Kidney (tissue), 13 donors: ENCODE measurements at regions not wholly inside any gene's neighbourhood (a gene's known extent, or its start where the extent isn't known, plus 50 kb on each side); places are given as distances from the start of the nearest gene placed in this dataset.

Source experiments
- DNase-seq, 5 donors: peaks; one replicate each; pipeline ENCODE4 v3.0.0-alpha.2; 2013 to 2020
- FAIRE-seq: peaks from 2 replicates; lab custom pipeline; 2012; peaks lifted over from hg19 to GRCh38; lab: Jason Lieb, UNC
- H3K27ac ChIP-seq, 2 donors: one replicate each; pipeline ENCODE4 v1.7.0; 2013; ENCODE audit warnings: low read depth in 2 of 2, low read length in 2 of 2, inconsistent platforms in 1 of 2
- H3K27me3 ChIP-seq: one replicate; pipeline ENCODE4 v1.7.1; 2013; ENCODE audit warnings: low read length, inconsistent platforms; ENCODE audit not compliant: control insufficient read depth, insufficient read depth
- H3K36me3 ChIP-seq, 3 donors: one replicate each; pipeline versions ENCODE4 v1.7.0 to v1.7.1; 2013; ENCODE audit warnings: low read length in 3 of 3, control low read depth in 1 of 3, inconsistent platforms in 1 of 3; ENCODE audit not compliant: insufficient read depth in 3 of 3, control insufficient read depth in 2 of 3
- H3K4me1 ChIP-seq, 3 donors: one replicate each; pipeline versions ENCODE4 v1.7.0 to v1.7.1; 2013; ENCODE audit warnings: low read length in 3 of 3, inconsistent platforms in 1 of 3, low read depth in 1 of 3; ENCODE audit not compliant: control insufficient read depth in 2 of 3, insufficient read depth in 2 of 3
- H3K4me3 ChIP-seq, 3 donors: one replicate each; pipeline versions ENCODE4 v1.7.0 to v1.8.1; 2013; ENCODE audit warnings: low read length in 3 of 3, control low read depth in 1 of 3, inconsistent platforms in 1 of 3
- H3K9ac ChIP-seq, 3 donors: one replicate each; pipeline versions ENCODE4 v1.7.0 to v1.7.1; 2013; ENCODE audit warnings: low read length in 3 of 3, control low read depth in 1 of 3, inconsistent platforms in 1 of 3
- H3K9me3 ChIP-seq, 3 donors: one replicate each; pipeline versions ENCODE4 v1.7.0 to v1.7.1; 2013; ENCODE audit warnings: low read length in 3 of 3, control low read depth in 1 of 3, inconsistent platforms in 1 of 3; ENCODE audit not compliant: control insufficient read depth in 2 of 3, insufficient read depth in 1 of 3
- intact Hi-C: fragments of 100-400 bp; cut with DNase I; formaldehyde crosslinking; loops from one replicate; pipeline ENCODE4 v1.11.1; 2022
- TF ChIP-seq, protein P1 (sequence below): IDR thresholded peaks from 3 replicates; pipeline ENCODE4 v1.5.1; 2012; ENCODE audit warnings: mild to moderate bottlenecking, moderate library complexity, borderline replicate concordance; ENCODE audit not compliant: insufficient read depth; ENCODE audit errors: extremely low read depth
- donor health status: control.
- donor health status: control.
- donor health status: control.
- donor health status: control.
- donor health status: control.
- donor health status: DM: yes; HTN: yes; CAD: no.
- donor health status: Normal renal cell carcinoma (clear cell type).

DNA sequence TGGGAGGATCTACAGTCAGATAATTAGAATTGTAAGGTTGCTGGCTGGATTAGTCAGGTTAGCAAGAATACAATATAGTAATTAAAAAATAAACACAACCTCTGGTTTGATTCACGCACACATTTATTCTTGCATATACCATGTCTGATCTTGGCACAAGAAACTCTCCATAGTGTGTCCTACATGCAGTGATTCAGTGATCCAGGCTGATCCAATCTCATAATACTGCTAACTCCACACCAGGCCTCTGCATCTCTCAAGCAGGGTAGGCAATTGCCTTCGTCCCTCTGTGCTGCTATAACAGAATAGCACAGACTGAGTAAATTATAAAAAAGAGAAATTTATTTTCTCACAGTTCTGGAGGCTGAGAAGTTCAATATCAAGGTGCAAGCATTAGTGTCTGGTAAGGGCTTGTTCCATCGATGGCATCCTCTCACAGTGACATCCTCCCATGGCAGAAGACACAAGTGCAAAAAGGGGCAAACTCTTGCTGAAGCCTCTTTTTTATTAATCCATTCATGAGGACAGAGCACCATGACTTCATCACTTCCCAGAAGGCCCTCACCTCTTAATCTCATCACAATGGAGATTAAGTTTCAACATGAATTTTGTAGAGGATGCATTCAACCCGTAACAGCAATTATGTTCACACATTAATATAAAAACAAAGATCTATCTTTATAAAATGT is 741.0 kb upstream of the NCAM2 start:
- intact Hi-C loops = no loop called here
- no peak overlapping the region for H3K9ac ChIP-seq
- H3K27ac ChIP-seq = no peak overlapping the region
- no peak for DNase-seq
- no peaks in the 10 kb centered on the region for H3K4me1 ChIP-seq
- H3K4me3 ChIP-seq = no peak overlapping the region
- no peaks in the 10 kb centered on the region for H3K36me3 ChIP-seq
- H3K27me3 ChIP-seq = no peaks in the 10 kb centered on the region
- TF ChIP-seq, protein P1, sequence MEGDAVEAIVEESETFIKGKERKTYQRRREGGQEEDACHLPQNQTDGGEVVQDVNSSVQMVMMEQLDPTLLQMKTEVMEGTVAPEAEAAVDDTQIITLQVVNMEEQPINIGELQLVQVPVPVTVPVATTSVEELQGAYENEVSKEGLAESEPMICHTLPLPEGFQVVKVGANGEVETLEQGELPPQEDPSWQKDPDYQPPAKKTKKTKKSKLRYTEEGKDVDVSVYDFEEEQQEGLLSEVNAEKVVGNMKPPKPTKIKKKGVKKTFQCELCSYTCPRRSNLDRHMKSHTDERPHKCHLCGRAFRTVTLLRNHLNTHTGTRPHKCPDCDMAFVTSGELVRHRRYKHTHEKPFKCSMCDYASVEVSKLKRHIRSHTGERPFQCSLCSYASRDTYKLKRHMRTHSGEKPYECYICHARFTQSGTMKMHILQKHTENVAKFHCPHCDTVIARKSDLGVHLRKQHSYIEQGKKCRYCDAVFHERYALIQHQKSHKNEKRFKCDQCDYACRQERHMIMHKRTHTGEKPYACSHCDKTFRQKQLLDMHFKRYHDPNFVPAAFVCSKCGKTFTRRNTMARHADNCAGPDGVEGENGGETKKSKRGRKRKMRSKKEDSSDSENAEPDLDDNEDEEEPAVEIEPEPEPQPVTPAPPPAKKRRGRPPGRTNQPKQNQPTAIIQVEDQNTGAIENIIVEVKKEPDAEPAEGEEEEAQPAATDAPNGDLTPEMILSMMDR = no peak
- peaks cover 0 to 3% (median 0%) of the 10 kb centered on the region in 3 donors for H3K9me3 ChIP-seq
- no peak for FAIRE-seq

DNA sequence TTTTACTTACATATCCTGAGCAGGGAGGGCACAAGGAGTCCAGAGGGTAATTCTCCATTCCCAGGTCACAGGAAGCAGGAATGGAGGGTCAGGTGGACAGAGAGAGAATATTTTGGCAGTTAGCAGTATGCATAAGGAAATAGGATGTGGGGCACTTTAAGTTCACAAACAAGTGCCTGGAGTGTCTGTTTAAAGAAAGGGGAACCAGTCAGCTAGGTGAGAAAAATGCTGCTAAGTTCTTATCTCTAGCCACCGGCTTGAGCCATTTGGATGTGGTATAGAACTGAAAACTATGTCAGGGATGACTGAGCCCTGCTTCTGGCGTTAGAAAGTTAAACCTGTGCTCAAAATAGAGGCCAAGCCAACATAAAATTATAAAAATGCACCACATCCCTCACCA is 739.7 kb upstream of the NCAM2 start:
- Histone ChIP-seq H3K4me1 (no peaks in the 10 kb centered on the region), H3K9me3 (peaks cover 0 to 3% (median 0%) of the 10 kb centered on the region in 3 donors), H3K36me3 (no peaks in the 10 kb centered on the region), H3K4me3 (no peak overlapping the region), H3K27ac (no peak overlapping the region), H3K27me3 (no peaks in the 10 kb centered on the region), H3K9ac (no peak overlapping the region)
- intact Hi-C loops = no loop called here
- TF ChIP-seq, protein P1 = no peak
- FAIRE-seq = no peak
- no peak for DNase-seq

- Histone ChIP-seq H3K36me3 (no peaks in the 10 kb centered on the region), H3K9me3 (peaks cover 0 to 3% (median 0%) of the 10 kb centered on the region in 3 donors), H3K27me3 (no peaks in the 10 kb centered on the region), H3K4me3 (no peak overlapping the region), H3K27ac (no peak overlapping the region), H3K9ac (no peak overlapping the region), H3K4me1 (no peaks in the 10 kb centered on the region)
- TF ChIP-seq, protein P1 = no peak
- FAIRE-seq = no peak
- intact Hi-C loops = no loop called here
- no peak for DNase-seq
Measured at GRCh38 chr21:20259031-20259867, 739.0 kb upstream of the NCAM2 start.
